Left hindlimb (tissue), 1 donor: ENCODE measurements at regions not wholly inside any gene's neighbourhood (a gene's known extent, or its start where the extent isn't known, plus 50 kb on each side); places are given as distances from the start of the nearest gene placed in this dataset.

Experiments
- DNase-seq: peaks from one replicate; pipeline ENCODE4 v3.0.0-alpha.2; 2018

GRCh38 chr21:27715131-27715530 lies 748.2 kb upstream of the ADAMTS5 start:
- no peak for DNase-seq

- DNase-seq, result no peak
Observed at GRCh38 chr21:27713154-27714109, 746.5 kb upstream of the ADAMTS5 start.

GRCh38 chr21:27704567-27705166 lies 737.8 kb upstream of the ADAMTS5 start:
- no peak for DNase-seq

GRCh38 chr21:27703791-27704190 lies 736.9 kb upstream of the ADAMTS5 start:
- no peak for DNase-seq

GRCh38 chr21:27700974-27701614 lies 734.2 kb upstream of the ADAMTS5 start:
- DNase-seq, result peak; percentile 91

- no peak for DNase-seq
Observed at GRCh38 chr21:27695246-27695645, 728.4 kb upstream of the ADAMTS5 start.

- DNase-seq, result no peak
Observed at GRCh38 chr21:27694667-27695066, 727.8 kb upstream of the ADAMTS5 start.

- no peak for DNase-seq
Observed at GRCh38 chr21:27693376-27693775, 726.5 kb upstream of the ADAMTS5 start.

- DNase-seq, result no peak
Observed at GRCh38 chr21:27691516-27691915, 724.6 kb upstream of the ADAMTS5 start.

GRCh38 chr21:27691006-27691405 lies 724.1 kb upstream of the ADAMTS5 start:
- no peak for DNase-seq

- DNase-seq, result no peak
Observed at GRCh38 chr21:27690426-27690825, 723.5 kb upstream of the ADAMTS5 start.

GRCh38 chr21:27688773-27689172 lies 721.9 kb upstream of the ADAMTS5 start:
- no peak for DNase-seq

- no peak for DNase-seq
Observed at GRCh38 chr21:27683292-27683691, 716.4 kb upstream of the ADAMTS5 start.

GRCh38 chr21:27681841-27682240 lies 715.0 kb upstream of the ADAMTS5 start:
- DNase-seq, result no peak

GRCh38 chr21:27681038-27681437 lies 714.1 kb upstream of the ADAMTS5 start:
- no peak for DNase-seq

- DNase-seq, result no peak
Observed at GRCh38 chr21:27680181-27680580, 713.3 kb upstream of the ADAMTS5 start.

GRCh38 chr21:27678511-27678910 lies 711.6 kb upstream of the ADAMTS5 start:
- no peak for DNase-seq

GRCh38 chr21:27677546-27677945 lies 710.7 kb upstream of the ADAMTS5 start:
- DNase-seq, result no peak

GRCh38 chr21:27675306-27675705 lies 708.4 kb upstream of the ADAMTS5 start:
- DNase-seq, result no peak

GRCh38 chr21:27674041-27674615 lies 707.2 kb upstream of the ADAMTS5 start:
- no peak for DNase-seq

GRCh38 chr21:27673581-27673980 lies 706.7 kb upstream of the ADAMTS5 start:
- DNase-seq, result no peak

- no peak for DNase-seq
Observed at GRCh38 chr21:27671207-27671606, 704.3 kb upstream of the ADAMTS5 start.

- no peak for DNase-seq
Observed at GRCh38 chr21:27653481-27653880, 686.6 kb upstream of the ADAMTS5 start.
